Rectal smooth muscle tissue (tissue), 1 donor: ENCODE measurements at regions not wholly inside any gene's neighbourhood (a gene's known extent, or its start where the extent isn't known, plus 50 kb on each side); places are given as distances from the start of the nearest gene placed in this dataset.

Experiments used
- H3K27ac ChIP-seq: one replicate; pipeline ENCODE4 v1.7.0; 2013; ENCODE audit warnings: low read depth, low read length, inconsistent platforms
- H3K27me3 ChIP-seq: one replicate; pipeline ENCODE4 v1.7.0; 2013; ENCODE audit warnings: low read length; ENCODE audit not compliant: control insufficient read depth, insufficient read depth
- H3K36me3 ChIP-seq: one replicate; pipeline ENCODE4 v1.7.0; 2013; ENCODE audit warnings: low read length; ENCODE audit not compliant: control insufficient read depth, insufficient read depth
- H3K4me1 ChIP-seq: one replicate; pipeline ENCODE4 v1.7.0; 2013; ENCODE audit warnings: low read length; ENCODE audit not compliant: control insufficient read depth, insufficient read depth
- H3K4me3 ChIP-seq: one replicate; pipeline ENCODE4 v1.7.0; 2013; ENCODE audit warnings: low read length
- H3K9ac ChIP-seq: one replicate; pipeline ENCODE4 v1.7.0; 2013; ENCODE audit warnings: low read length

DNA sequence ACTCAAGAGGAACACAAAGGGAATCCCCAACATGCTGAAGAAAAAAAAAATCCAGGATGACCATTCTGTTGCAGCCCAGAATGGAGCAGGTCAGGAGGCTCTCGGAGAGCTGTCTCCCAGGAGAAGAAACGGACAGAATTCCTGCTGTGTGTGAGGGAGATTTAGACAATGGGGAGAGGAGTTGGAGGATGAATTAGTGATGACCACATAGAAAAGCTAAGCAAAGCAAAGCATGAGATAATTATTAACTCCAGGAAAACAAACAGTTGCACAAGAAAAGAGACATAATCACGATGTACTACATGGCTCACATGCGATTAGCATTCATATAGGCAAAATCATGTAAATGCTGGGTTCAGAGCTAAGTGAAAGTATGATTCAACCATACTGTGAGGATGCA lies 61.1 kb upstream of the SMYD2 start:
- Histone ChIP-seq H3K36me3 (no peaks in the 10 kb centered on the region), H3K27me3 (no peaks in the 10 kb centered on the region), H3K9ac (no peak overlapping the region), H3K27ac (no peak overlapping the region), H3K4me3 (no peak overlapping the region), H3K4me1 (no peaks in the 10 kb centered on the region)

DNA sequence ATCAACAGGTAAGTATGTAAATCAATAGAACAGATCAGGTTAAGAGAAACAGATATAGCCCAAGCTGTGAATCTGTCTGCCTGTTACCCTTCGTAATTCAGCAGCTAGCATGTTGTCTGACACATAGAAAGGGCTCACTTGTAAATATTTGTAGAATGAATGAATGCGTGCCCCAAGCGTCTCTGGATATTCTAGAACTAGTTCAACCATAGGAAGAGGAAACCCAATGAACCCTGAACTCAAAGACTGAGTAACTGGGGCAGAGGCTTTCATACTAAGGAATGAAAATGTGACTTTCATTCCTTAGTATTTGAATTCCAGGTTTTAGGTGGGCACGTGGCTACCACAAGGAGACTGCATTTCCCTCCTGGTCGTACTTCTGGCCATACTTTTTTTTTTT lies 60.1 kb upstream of the SMYD2 start:
- Histone ChIP-seq H3K9ac (no peak overlapping the region), H3K4me1 (no peaks in the 10 kb centered on the region)

DNA sequence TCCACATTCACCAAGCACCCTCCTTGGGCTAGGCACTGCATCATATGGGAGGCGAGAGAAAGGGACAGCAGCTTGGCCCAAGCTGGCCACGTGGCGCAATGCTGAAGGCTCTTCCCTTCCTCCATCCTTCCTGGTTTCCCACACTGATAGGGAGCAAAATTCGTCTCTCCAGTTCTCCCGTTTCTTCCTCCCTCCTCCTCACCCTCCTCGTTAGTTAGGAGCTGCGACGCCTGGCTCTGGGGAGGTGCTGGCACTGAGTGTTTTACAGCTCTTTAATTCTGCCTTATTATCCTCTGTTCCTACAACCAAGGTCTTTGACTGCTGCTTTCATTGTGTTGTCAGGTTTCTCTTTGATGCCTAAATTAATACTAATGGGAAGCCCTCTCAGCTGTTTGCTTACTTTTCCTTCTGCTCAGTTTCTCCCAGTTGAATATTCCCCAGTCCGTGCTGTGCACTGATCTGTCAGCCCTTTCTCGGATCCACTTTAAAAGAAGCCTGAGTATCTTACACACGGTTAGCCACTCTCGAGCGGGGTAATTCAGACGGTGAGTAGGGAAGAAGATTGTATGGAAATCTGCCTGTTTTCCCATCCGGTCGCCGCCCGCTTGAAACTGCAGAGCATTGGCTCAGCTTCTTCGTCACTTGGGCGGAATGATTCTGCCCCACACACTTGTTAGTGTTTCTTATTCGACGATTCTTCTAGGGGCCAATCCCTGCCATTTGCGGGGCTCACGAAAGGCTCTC lies 56.2 kb upstream of the SMYD2 start:
- Histone ChIP-seq H3K27ac (no peak overlapping the region), H3K4me3 (peak overlapping the region; percentile 16), H3K4me1 (no peaks in the 10 kb centered on the region), H3K27me3 (no peaks in the 10 kb centered on the region), H3K36me3 (no peaks in the 10 kb centered on the region), H3K9ac (no peak overlapping the region)

More for the DNA sequence above, 60.1 kb upstream of the SMYD2 start:
- H3K27me3 ChIP-seq = no peaks in the 10 kb centered on the region
- no peak overlapping the region for H3K4me3 ChIP-seq
- no peaks in the 10 kb centered on the region for H3K36me3 ChIP-seq
- no peak overlapping the region for H3K27ac ChIP-seq

DNA sequence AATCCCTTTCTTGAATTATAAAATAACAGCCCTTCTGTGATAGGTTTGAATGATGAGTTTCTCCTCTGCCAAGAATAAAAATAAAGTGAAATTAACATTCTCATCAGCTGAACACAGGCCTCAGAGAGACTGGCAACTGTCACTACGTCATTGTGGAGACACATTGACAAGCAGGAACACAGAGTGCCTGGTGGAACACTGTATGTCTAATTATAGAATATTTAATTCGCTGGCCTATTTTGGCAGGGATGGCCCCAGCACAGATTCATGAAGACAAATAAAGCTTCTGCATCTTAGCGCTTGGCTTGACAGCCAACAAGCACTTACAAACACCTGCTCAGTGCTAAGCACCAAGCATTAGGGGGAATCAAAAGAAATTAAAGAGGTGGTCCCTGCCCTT lies 52.0 kb upstream of the SMYD2 start:
- Histone ChIP-seq H3K4me1 (no peaks in the 10 kb centered on the region), H3K4me3 (no peak overlapping the region), H3K27ac (no peak overlapping the region), H3K9ac (no peak overlapping the region), H3K36me3 (no peaks in the 10 kb centered on the region), H3K27me3 (no peaks in the 10 kb centered on the region)

DNA sequence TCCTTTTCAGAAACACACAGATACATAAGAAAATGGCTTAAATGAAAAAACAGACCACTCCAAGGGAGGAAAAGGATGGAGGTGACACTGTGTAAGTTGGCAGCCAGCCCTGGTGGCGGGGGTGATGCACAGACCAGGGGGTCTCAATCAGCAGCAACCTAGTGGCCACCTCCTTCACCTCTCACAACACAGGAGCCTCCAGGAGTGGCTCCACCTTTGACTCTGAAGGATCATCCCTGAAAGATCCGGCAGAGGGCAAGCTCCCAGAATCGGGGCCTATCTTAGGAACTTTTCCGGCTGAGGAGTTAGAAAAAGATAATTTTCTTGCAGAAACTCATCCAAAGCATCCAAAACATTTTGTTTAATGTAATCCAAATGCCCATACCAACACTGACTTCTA lies 51.2 kb upstream of the SMYD2 start:
- Histone ChIP-seq H3K4me3 (no peak overlapping the region), H3K4me1 (no peaks in the 10 kb centered on the region), H3K27me3 (no peaks in the 10 kb centered on the region), H3K36me3 (no peaks in the 10 kb centered on the region), H3K9ac (no peak overlapping the region), H3K27ac (no peak overlapping the region)
